HEK293 (cell line): ENCODE measurements at regions not wholly inside any gene's neighbourhood (a gene's known extent, or its start where the extent isn't known, plus 50 kb on each side); places are given as distances from the start of the nearest gene placed in this dataset.

ENCODE experiments used
- CTCF ChIA-PET: fragments of 350-600 bp; formaldehyde crosslinking; extraction: SDS; loops from one replicate; lab custom pipeline; 2021; ENCODE audit warnings: antibody characterized with exemption; lab: Yijun Ruan, JAX
- POLR2A ChIA-PET: fragments of 300-600 bp; formaldehyde crosslinking; extraction: SDS; loops from one replicate; lab custom pipeline; 2020; ENCODE audit warnings: antibody characterized with exemption, inconsistent platforms; lab: Yijun Ruan, JAX
- H3K27ac ChIP-seq: fragments of 200-500 bp; sonication (Bioruptor generic); 2 replicates; pipeline ENCODE4 v1.5.1; 2014; ENCODE audit warnings: low read depth, low read length, control low read depth, inconsistent platforms; ENCODE audit errors: extremely low read depth
- H3K36me3 ChIP-seq, 2 experiments: fragments of 200-500 bp in 1 of 2; sonication (Bioruptor generic) in 1 of 2; 1 replicate in 1 of 2; 2 replicates in 1 of 2; pipeline ENCODE4 v1.5.1; 2014 to 2017; ENCODE audit warnings: inconsistent platforms in 2 of 2, low read length in 2 of 2; ENCODE audit not compliant: control insufficient read depth in 2 of 2, insufficient read depth in 1 of 2
- H3K4me1 ChIP-seq: fragments of 200-500 bp; sonication (Bioruptor generic); 2 replicates; pipeline ENCODE4 v1.5.1; 2014; ENCODE audit warnings: mild to moderate bottlenecking, low read length, inconsistent platforms; ENCODE audit not compliant: control insufficient read depth, insufficient read depth
- H3K4me3 ChIP-seq: 2 replicates; pipeline ENCODE4 v1.5.1; 2011; ENCODE audit warnings: low read depth, mild to moderate bottlenecking, control low read depth, low read length, moderate library complexity
- H3K9me3 ChIP-seq: fragments of 200-500 bp; sonication (Bioruptor generic); 2 replicates; pipeline ENCODE4 v1.5.1; 2014; ENCODE audit warnings: low read depth, low read length, inconsistent platforms; ENCODE audit not compliant: control insufficient read depth, insufficient read depth
- BCL11A ChIP-seq: fragments of 450-650 bp; formaldehyde crosslinking; IDR thresholded peaks from 2 replicates; pipeline ENCODE4 v1.5.1; 2016; ENCODE audit warnings: low read depth, missing biosample characterization, missing genetic modification characterization
- PRDM1 ChIP-seq: fragments of 450-650 bp; formaldehyde crosslinking; IDR thresholded peaks from 2 replicates; pipeline ENCODE4; 2016; ENCODE audit warnings: missing biosample characterization, missing genetic modification characterization
- ZIC2 ChIP-seq: fragments of 450-650 bp; formaldehyde crosslinking; IDR thresholded peaks from 2 replicates; pipeline ENCODE4 v1.5.1; 2016; ENCODE audit warnings: missing biosample characterization, missing genetic modification characterization
- ZNF155 ChIP-seq: fragments of 450-650 bp; formaldehyde crosslinking; IDR thresholded peaks from 2 replicates; pipeline ENCODE4 v1.5.1; 2016; ENCODE audit warnings: missing biosample characterization, missing genetic modification characterization
- ZNF16 ChIP-seq: fragments of 450-650 bp; formaldehyde crosslinking; IDR thresholded peaks from 2 replicates; pipeline ENCODE4 v1.5.1; 2016; ENCODE audit warnings: low read depth, missing biosample characterization, missing genetic modification characterization
- ZNF223 ChIP-seq: fragments of 450-650 bp; formaldehyde crosslinking; IDR thresholded peaks from 2 replicates; pipeline ENCODE4 v1.5.1; 2016; ENCODE audit warnings: missing biosample characterization, missing genetic modification characterization
- ZNF404 ChIP-seq: fragments of 450-650 bp; formaldehyde crosslinking; IDR thresholded peaks from 2 replicates; pipeline ENCODE4 v1.5.1; 2017; ENCODE audit warnings: missing biosample characterization, missing genetic modification characterization
- ZNF561 ChIP-seq: fragments of 450-650 bp; IDR thresholded peaks from 2 replicates; pipeline ENCODE4 v1.5.1; 2018; ENCODE audit warnings: missing biosample characterization, missing genetic modification characterization, borderline replicate concordance
- TF ChIP-seq, protein P1 (sequence below): fragments of 450-650 bp; formaldehyde crosslinking; IDR thresholded peaks from 2 replicates; pipeline ENCODE4 v1.5.1; 2016; ENCODE audit warnings: missing biosample characterization, missing genetic modification characterization
- TF ChIP-seq, protein P2 (sequence below): fragments of 450-650 bp; formaldehyde crosslinking; IDR thresholded peaks from 2 replicates; pipeline ENCODE4 v1.5.1; 2016; ENCODE audit warnings: missing biosample characterization, missing genetic modification characterization, borderline replicate concordance
- TF ChIP-seq, protein P3 (sequence below): fragments of 450-650 bp; formaldehyde crosslinking; IDR thresholded peaks from 2 replicates; pipeline ENCODE4 v1.5.1; 2016; ENCODE audit warnings: missing biosample characterization, missing genetic modification characterization
- TF ChIP-seq, protein P4 (sequence below): fragments of 450-650 bp; formaldehyde crosslinking; IDR thresholded peaks from 2 replicates; pipeline ENCODE4 v1.5.1; 2017; ENCODE audit warnings: missing biosample characterization, missing genetic modification characterization

DNA sequence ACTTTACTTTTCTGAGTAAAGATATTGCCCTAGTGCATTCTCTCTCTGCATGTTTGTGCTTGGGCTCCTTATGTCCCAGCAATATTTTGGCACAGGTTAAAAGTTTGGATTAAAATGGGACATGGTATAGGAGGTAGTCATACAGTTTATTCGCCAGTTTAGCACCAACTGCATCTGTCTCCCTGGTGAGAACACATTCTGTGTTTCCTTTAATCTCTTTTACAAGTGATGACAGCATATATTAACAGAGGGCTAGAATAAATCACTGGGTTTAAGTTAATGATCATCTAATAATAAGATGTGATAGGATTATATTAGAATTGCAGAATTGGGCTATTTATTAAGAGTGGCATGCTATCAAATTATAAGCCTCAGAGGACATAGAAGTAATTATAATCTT, 550.1 kb downstream of the LRRC70 start:
- Histone ChIP-seq H3K36me3 (no peaks in the 10 kb centered on the region), H3K9me3 (no peaks in the 10 kb centered on the region), H3K4me1 (no peaks in the 10 kb centered on the region), H3K27ac (no peak overlapping the region), H3K4me3 (no peak overlapping the region)
- CTCF ChIA-PET = interaction anchor here (0.6 kb wide), 1 partner anchor 669 kb away, joined by 4 read pairs; no protein-coding TSS in a partner anchor
- POLR2A ChIA-PET = no interaction called here
- TF ChIP-seq ZIC2 (tag by site-specific recombination) (no peak), ZNF16 (tag by site-specific recombination) (no peak), ZNF223 (tag by site-specific recombination) (no peak), ZNF404 (tag by site-specific recombination) (no peak)
- TF ChIP-seq, protein P1, sequence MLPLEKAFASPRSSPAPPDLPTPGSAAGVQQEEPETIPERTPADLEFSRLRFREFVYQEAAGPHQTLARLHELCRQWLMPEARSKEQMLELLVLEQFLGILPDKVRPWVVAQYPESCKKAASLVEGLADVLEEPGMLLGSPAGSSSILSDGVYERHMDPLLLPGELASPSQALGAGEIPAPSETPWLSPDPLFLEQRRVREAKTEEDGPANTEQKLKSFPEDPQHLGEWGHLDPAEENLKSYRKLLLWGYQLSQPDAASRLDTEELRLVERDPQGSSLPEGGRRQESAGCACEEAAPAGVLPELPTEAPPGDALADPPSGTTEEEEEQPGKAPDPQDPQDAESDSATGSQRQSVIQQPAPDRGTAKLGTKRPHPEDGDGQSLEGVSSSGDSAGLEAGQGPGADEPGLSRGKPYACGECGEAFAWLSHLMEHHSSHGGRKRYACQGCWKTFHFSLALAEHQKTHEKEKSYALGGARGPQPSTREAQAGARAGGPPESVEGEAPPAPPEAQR (tag by site-specific recombination) = no peak
- TF ChIP-seq, protein P2, sequence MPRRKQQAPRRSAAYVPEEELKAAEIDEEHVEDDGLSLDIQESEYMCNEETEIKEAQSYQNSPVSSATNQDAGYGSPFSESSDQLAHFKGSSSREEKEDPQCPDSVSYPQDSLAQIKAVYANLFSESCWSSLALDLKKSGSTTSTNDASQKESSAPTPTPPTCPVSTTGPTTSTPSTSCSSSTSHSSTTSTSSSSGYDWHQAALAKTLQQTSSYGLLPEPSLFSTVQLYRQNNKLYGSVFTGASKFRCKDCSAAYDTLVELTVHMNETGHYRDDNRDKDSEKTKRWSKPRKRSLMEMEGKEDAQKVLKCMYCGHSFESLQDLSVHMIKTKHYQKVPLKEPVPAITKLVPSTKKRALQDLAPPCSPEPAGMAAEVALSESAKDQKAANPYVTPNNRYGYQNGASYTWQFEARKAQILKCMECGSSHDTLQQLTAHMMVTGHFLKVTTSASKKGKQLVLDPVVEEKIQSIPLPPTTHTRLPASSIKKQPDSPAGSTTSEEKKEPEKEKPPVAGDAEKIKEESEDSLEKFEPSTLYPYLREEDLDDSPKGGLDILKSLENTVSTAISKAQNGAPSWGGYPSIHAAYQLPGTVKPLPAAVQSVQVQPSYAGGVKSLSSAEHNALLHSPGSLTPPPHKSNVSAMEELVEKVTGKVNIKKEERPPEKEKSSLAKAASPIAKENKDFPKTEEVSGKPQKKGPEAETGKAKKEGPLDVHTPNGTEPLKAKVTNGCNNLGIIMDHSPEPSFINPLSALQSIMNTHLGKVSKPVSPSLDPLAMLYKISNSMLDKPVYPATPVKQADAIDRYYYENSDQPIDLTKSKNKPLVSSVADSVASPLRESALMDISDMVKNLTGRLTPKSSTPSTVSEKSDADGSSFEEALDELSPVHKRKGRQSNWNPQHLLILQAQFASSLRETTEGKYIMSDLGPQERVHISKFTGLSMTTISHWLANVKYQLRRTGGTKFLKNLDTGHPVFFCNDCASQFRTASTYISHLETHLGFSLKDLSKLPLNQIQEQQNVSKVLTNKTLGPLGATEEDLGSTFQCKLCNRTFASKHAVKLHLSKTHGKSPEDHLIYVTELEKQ (tag by site-specific recombination) = no peak

DNA sequence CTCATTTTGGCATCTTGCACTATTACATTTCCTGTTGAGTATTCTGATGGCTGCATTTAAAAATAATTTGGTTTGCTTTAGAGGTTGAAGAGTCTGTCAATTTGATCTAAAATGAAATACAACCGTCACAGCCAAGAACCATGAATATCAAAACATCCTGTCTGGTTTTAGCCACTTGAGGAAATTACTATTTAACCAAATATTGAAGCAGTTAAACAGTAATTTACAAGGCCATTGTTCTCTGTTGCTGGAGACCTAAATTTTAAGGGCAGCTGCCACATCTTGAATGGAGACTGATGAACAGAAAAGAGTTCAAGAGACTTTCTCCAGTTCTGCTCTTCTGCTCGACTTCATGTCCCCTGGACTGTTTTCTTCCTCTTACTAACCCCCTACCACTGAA, 549.4 kb downstream of the LRRC70 start:
- H3K4me3 ChIP-seq = no peak overlapping the region
- ChIA-PET CTCF (interaction anchor here (0.6 kb wide), 1 partner anchor 669 kb away, joined by 4 read pairs; no protein-coding TSS in a partner anchor), POLR2A (no interaction called here)
- H3K4me1 ChIP-seq = no peaks in the 10 kb centered on the region
- H3K36me3 ChIP-seq = no peaks in the 10 kb centered on the region
- TF ChIP-seq, protein P3, sequence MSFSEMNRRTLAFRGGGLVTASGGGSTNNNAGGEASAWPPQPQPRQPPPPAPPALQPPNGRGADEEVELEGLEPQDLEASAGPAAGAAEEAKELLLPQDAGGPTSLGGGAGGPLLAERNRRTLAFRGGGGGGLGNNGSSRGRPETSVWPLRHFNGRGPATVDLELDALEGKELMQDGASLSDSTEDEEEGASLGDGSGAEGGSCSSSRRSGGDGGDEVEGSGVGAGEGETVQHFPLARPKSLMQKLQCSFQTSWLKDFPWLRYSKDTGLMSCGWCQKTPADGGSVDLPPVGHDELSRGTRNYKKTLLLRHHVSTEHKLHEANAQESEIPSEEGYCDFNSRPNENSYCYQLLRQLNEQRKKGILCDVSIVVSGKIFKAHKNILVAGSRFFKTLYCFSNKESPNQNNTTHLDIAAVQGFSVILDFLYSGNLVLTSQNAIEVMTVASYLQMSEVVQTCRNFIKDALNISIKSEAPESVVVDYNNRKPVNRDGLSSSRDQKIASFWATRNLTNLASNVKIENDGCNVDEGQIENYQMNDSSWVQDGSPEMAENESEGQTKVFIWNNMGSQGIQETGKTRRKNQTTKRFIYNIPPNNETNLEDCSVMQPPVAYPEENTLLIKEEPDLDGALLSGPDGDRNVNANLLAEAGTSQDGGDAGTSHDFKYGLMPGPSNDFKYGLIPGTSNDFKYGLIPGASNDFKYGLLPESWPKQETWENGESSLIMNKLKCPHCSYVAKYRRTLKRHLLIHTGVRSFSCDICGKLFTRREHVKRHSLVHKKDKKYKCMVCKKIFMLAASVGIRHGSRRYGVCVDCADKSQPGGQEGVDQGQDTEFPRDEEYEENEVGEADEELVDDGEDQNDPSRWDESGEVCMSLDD (tag by site-specific recombination) = no peak
- TF ChIP-seq, protein P1 (tag by site-specific recombination) = no peak
- TF ChIP-seq, protein P4, sequence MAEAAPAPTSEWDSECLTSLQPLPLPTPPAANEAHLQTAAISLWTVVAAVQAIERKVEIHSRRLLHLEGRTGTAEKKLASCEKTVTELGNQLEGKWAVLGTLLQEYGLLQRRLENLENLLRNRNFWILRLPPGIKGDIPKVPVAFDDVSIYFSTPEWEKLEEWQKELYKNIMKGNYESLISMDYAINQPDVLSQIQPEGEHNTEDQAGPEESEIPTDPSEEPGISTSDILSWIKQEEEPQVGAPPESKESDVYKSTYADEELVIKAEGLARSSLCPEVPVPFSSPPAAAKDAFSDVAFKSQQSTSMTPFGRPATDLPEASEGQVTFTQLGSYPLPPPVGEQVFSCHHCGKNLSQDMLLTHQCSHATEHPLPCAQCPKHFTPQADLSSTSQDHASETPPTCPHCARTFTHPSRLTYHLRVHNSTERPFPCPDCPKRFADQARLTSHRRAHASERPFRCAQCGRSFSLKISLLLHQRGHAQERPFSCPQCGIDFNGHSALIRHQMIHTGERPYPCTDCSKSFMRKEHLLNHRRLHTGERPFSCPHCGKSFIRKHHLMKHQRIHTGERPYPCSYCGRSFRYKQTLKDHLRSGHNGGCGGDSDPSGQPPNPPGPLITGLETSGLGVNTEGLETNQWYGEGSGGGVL (tag by site-specific recombination) = no peak
- TF ChIP-seq ZNF561 (tag by site-specific recombination) = no peak
- no peak for TF ChIP-seq BCL11A (tag by site-specific recombination)
- no peak for TF ChIP-seq PRDM1 (tag by site-specific recombination)
- no peak for TF ChIP-seq ZNF155 (tag by site-specific recombination)
- H3K9me3 ChIP-seq = no peaks in the 10 kb centered on the region
- no peak overlapping the region for H3K27ac ChIP-seq
